HG02870 (cell line): ENCODE measurements at regions not wholly inside any gene's neighbourhood (a gene's known extent, or its start where the extent isn't known, plus 50 kb on each side); places are given as distances from the start of the nearest gene placed in this dataset.
A peak's percentile ranks its signal among the peaks of the same experiment; 100 is the strongest.

Experiments
- ATAC-seq: cut with Tn5 transposase; IDR thresholded peaks from one replicate; pipeline ENCODE4 v1.9.1; 2021; ENCODE audit warnings: mild to moderate bottlenecking, moderate library complexity; ENCODE audit not compliant: unreplicated experiment

DNA sequence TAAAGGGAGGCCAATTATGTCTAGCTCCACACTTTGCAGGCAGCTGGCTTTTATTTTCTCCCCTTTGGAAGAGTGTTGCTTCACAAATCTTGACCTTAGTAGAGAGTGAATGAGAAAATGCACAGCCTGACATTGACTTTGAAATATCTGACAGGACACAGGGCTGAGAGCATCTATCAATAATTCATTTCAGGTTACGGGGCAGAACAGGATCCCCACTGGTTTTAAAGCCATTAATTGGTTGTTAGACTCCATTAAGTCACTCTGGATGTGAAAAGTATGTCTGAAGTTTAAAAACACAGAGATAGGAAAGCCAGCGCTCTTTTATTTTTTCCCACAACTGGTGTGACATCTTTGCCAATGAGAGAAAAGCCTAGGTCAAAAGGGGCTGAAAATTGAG, 251.9 kb upstream of the TMC3 start:
- ATAC-seq: no peak

DNA sequence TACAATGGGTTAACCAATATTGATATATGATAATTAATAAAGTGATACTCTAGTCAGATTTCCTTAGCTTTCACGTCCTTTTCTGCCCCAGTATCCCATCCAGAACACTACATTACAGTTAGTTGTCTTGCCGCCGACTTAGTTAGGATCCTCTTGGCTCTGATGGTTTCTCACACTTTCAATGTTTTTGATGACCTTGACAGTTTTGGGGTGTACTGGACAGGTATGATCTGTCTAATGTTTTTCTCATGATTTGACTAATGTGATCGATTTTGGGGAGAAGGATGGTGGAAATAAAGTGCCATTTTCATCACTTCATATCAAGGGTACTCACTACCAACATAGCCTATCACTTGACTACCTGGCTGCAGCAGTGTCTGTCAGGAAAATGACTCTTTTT, 245.0 kb upstream of the TMC3 start:
- no peak for ATAC-seq

DNA sequence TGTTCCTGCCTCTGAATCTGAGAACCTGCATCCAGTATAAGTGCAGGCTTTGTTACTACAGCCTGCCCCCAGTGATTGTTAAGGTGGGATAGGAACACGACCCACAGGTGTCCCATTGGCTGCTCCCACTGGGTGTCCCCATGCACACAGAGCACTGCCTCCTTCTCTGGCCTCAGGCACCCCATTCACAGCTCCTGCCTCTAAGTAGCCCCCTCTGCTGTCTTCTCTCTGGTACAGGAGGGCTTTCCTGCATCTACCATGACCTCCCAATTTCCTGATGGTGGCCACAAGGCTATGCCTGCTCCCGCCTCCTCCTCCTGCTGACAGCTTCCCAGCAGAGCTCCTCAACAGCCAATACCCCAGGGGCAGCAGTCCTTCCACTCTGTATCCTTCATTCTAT, 238.6 kb upstream of the TMC3 start:
- ATAC-seq: no peak

DNA sequence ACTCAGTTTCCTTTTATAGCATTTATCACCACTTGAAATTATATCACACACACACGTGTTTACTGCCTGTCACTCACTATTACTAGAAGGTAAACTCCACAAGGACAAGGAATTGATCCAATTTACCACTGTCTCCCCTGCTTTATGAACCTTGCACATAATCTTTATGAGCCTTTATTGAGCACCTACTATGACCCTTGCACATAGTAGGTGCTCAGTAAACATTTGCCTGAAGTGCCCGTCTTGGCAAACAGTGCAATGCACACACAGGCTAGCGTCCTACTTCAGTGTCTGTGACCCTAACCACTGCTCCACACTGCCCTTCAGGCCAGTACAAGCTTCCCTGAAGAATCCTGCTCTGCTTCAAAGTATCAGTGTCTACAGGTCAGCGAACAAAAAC, 237.7 kb upstream of the TMC3 start:
- ATAC-seq: no peak

DNA sequence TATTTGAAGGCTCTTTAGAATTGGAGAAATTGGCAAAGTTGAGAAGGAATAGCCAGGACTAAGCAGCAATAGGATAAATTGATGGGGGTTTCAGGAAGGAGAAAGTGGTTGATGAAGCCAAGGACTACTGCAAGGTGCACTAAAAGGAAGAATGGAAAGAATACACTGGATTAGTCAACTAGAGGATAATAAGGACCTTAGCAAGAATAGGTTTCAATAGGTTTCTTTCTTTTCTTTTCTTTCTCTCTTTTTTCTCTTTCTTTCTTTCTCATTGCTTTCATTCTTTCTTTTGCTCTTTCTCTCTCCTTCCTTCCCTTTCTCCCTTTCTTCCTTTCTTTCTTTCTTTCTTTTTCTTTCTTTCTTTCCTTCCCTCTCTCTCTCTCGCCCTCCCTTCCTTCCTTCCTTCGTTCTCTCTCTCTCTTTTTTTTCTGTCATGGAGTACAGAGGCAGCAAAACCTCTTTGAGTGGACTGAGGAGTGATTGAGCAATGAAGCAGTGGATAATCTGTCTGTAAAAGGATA, 234.4 kb upstream of the TMC3 start:
- ATAC-seq: no peak

DNA sequence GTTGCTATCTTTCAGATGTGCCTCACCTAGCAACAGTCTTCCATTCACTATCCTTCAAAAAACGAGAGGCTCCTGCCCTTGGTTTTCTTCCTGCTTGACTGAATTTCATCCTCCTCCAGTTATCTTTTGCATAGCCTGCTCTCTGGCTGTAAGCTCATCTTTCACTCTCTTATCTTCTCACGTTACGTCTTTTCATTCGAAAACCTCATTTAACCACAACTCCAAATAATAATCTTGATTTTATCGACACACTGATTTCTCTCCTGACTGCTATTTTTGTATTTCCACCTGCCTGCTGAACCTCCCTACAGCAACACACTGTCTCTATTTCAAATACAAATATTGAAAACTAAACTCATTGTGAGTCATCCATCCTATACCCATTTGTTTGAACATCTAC, 230.7 kb upstream of the TMC3 start:
- no peak for ATAC-seq

DNA sequence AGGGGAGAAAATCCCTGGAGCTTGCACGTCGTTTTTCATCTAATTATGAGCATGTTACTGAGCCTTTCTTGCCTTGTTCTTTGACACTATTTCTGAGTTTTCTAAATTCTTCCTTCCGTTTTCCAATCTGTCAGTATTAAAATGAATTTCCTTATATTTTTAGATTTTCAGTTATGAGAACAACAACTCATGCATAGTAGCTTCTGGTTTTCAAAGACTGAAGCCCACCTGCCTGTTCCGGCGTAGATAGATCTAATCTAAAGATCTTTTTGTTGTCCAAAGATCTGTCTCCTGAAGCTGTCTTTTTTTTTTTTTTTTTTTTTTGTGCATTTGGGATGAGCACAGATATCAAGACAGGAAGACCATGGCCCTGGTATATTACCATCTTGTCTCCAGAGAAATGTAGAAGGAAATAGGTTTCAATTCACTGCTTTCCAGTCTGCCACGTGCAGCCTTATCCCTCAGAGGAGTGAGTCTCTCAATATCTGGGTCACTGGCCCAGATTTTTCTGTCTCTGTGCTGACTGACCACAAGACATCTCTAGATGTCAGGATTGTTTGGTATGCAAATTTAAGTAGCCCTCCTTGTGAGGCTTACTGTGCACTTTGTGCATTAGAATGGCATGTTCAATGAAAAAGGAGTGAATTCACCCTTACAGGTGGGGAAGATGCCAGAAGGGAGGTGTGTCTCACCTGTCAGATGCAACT, 222.3 kb upstream of the TMC3 start:
- no peak for ATAC-seq

DNA sequence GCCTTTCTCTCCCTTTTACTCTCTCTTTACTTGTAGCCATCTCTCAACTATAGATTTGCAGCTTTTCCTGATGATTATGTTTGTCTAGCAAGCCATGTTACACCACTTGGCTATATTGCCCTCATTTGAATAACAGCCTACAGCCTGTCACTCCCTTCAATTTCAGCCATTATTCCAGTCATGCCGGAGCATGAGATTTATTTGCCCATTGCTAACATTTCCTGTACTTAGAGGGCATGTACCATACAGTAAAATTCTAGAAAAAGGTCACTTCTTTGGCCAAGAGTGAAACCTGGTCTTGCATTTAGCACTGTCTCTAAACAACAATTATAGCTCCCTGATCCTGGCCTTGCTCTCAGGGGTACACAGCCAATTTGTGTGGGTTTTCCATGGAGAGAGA, 221.7 kb upstream of the TMC3 start:
- no peak for ATAC-seq

DNA sequence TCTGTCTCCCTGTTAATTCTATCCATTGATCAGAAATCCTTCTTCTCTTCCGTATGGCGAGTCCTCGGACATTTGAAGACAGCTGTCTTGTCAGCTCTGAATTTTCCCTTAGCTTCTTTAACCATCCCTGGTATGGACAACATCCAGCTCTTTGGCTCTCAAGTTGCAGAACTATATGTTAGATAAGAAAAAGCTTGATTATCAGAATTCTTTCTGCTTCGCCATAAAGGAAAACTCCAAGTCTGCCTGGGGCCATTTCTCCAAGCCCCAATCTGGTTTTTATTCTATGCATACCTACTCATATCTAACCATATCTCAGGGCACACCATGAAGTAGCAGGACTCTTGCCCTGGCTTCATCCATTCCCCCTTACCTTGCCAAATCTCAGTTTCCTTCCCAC, 215.7 kb upstream of the TMC3 start:
- ATAC-seq: no peak

DNA sequence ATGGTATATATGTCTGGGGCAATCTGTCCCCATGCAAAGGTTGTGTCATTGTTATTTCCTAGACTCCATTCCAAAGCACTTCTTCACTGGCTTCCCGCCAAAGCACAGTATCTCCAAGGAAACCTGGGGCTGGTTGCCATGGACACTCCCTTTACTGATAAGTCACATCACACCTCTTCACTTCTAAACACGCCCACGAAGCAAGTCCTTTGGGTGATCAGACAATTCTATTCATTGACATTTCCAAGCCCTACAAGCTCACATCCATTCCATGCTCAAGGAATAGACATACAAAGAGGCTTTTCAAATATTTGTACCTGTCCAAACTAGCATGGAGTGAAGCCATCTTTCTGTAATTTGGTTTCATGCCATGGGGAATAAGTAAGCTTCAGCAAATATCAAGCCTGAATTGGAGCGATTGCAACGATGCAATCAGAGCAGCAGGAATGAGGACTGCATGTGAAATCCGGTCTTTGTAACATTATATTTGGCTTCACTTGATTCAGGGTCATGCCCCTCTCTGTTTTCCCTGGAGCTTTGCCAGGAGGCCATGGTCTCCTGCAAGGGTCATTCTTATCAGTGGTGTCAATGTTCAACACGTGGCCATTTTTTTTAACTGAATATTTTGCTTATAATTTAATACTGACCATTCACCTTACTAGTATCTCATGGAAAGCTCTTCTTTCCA, 201.6 kb upstream of the TMC3 start:
- ATAC-seq: no peak

DNA sequence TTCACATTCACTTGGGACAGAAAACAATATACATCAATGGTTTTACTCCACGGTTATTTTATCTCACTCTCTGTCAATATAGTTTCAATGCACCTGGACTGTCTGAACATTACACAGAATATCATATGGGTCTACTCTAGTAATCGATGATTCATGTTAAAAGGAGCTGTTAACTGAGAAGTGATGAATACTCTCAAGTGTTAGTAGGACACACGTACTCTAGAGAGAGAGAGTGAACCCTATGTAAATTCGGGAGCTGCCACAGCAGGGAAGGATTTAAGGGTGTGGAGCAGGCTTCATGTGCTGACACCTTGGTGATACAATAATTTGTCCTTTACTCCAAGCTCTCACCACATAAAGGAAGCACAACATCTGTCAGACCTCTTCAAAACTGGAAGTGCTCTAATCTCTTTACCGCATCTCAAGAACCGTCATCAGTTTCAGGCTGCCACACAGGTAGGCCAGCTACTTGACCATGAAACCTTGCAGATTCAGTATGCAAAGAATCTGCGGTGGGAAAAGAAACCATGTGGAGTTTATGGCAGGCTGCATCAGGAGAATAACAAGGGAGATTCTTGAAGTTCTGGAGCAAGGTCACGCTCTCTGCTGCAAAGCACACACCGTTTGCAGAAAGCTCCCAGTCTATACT, 199.2 kb upstream of the TMC3 start:
- peak; percentile 57 for ATAC-seq

DNA sequence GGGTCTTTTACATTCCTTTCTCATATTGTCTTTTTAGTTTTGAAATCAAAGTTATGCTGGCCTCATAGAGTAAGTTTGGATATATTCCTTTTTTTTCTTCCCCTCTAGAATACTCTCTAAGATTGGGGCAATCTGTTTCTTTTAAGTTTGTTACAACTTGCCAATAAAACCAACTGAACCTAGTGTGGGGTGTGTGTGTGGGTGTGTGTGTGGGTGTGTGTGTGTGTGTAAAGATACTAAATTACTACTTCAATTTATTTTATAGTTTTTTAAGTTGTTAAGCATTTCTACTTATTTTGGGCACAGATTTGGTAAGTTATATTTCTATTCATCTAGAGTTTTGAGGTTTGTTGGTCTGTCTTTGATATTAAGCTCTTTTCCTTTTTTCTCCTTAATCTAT, 198.2 kb upstream of the TMC3 start:
- ATAC-seq: no peak

DNA sequence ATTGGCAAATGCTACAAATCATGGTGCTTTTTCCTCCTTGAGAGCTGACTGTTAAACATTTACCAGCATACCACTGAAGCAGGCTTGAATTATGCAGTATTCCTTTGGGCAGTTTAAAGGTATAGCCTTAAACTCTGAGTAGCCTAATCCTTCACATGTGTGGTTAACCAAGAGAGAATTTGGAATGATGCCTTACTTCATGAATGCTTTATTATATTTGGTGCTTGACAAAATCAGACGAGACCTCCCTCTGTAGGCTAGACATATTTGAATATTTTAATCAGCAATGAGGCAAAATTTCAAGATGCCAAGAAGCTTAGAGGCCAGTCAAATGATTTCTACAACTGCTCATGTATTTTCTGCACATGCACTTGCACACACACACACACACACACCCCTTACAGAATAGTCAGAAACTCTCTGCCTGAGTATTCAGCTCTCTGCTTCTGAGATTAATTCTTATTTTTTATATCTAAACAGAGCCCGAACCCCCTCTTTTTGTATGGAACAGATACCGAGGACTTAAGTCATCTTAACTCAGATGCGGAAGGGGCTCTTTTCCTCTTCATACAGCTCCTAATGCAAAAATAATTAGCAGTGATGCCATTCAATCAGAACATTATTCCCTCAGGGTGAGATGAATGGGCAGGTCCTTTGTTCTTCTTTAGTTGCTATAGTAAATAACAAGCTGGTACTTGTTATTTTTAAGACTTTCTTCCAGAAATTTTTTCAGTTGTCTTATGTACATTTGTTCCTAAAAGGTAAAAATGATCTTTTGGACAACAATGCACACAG, 195.5 kb upstream of the TMC3 start:
- ATAC-seq: no peak

DNA sequence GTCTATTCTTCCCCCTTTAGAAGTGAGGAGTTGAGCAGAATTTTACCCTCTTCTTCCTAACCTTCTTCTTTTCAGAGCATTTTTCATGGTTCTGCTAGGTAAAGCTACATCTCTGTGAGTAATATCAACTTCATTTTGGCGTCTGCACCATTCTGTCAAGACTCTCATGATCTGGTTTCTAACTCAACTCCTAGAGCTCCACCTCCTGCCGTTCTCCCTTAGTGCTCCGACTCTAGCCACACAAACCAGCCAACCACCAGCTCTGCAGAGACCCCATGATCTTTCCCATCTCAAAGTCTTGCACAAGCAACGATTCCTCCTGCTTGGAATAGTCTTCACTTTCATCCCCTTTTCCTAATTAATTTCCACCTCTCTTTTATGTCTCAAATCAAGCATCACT, 193.9 kb upstream of the TMC3 start:
- ATAC-seq: no peak

DNA sequence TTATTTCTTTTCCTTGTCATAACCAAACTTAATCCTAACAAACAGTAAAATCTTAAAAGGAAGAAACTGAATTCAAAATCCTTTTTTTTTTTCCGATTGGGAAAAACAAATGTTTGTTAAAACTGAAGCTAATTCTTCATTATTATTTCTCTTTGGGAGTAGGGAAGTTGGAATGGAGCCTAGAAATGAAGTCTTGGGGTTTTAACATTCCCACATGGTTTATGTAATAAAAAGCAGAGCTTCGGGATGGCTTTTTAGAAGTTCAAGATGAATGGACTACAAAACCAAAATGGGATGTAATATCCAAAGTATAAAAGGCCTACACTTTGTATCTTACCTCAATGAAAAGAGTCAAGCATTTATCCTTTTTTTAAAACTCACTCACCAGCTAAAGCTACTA, 189.0 kb upstream of the TMC3 start:
- ATAC-seq: no peak

DNA sequence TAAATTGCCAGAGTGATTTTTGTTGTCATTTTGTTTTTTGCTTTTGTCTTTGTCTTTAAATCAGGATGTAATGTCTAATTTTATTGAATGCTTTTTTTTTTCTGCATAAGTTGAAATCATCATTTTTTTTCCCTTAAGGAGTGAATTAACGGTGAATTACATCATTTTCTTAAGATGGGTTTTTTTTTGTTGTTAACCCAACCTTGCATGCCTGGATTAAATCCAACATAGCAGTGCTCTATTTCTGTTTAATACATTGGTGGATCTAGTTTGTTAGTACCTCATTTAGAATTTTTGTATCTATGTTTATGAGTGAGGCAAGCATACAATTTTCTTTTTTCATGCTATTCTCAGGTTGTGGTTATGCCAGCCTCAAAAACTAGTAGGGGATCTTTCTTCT, 186.4 kb upstream of the TMC3 start:
- ATAC-seq: no peak

DNA sequence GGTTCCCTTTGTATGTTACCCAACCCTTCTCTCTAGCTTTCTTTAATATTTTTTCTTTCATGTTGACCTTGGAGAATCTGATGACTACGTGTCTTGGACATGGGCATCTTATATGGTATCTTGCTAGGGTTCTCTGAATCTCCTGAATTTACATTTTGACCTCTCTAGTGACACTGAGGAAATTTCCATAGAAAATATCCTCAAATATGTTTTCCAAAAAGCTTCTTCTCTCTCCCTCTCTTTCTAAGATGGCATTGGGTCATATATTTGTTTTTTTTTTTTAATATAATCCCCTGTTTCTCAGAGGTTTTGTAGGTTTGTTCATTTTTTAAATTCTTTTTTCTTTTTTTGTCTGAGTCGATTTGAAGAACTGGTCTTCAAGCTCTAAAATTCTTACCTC, 184.0 kb upstream of the TMC3 start:
- ATAC-seq: no peak

DNA sequence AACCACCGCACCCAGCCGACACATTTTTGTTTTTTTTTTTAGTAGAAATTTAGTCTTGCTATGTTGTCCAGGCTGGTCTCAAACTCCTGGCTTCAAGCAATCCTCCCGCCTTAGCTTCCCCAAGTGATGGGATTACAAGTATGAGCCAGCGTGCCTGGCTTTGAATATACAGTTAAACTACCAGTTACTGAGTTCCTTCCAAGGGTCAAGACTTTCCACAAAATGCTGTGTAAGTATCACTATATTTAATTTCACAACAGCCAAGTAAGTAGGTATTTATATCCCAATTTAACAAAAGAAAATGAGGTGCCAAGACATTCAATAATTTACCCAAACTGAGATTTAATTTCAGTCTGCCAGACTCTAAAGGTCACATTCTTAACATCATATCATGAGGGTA, 181.3 kb upstream of the TMC3 start:
- ATAC-seq: no peak

DNA sequence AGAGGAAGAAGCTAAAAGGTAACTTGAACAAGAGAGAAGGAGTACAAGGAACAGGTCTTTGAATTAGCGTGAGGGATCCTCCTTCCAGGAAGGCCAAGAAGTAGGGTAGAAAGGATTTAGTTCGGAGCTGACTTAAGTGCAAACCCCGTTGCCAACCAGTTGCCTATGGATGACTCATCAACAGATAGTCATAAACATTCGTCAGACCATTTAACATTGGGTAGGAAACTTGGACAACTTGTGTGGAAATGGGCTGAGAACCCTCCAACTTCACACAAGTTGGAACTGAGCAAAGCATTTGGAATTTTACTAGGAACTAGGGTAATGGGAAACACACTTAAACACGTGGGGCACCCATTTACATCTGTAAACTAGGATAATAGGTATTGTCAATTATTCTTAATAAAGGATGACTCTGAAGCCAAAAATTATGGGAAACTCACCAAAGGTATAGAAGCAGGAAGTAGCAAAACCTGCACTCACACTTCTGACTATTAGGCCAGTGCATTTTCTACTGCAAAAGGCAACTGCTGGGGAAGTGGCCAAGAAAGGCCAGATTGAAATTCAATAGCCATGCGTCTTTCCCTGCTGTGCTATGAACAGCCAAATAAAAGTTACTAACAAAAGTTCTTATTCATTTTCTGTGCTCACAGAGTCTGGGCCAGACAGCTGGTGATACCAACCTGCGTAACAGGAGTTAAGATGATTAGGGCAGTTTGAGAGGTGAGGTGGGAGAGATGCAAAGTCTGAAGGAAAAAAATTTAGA, 174.5 kb upstream of the TMC3 start:
- ATAC-seq: no peak

DNA sequence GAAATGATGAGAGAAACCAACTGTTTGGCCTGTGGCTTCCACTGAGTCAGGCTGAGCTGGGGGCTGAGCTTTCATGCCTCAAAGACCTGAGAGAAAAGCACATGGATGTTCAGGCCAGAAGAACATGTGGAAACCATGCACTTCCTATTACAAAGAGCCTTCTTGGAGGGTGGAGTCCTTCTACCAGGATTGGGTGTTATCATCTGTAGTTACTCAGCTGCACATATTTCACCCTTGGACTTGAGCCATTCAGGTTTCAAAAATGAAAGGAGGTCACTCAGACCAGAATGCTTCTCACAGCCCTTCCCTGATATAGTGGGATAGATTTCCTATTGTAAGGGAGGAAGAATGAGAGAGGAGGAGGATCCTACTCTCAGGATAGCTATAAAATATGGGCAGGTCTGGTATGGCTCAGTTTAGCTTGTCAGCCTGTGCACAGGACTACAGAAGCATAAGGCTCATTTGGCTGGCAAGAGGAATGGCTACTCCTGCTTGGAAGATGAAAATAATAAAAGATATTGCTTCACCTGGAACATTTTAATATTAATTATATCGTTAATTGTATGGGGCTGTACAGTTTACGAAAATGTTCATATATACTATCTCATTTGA, 173.6 kb upstream of the TMC3 start:
- no peak for ATAC-seq
